ENCODE measurements at regions not wholly inside any gene's neighbourhood (a gene's known extent, or its start where the extent isn't known, plus 50 kb on each side); places are given as distances from the start of the nearest gene placed in this dataset.
A peak's percentile ranks its signal among the peaks of the same experiment; 100 is the strongest.

DNA sequence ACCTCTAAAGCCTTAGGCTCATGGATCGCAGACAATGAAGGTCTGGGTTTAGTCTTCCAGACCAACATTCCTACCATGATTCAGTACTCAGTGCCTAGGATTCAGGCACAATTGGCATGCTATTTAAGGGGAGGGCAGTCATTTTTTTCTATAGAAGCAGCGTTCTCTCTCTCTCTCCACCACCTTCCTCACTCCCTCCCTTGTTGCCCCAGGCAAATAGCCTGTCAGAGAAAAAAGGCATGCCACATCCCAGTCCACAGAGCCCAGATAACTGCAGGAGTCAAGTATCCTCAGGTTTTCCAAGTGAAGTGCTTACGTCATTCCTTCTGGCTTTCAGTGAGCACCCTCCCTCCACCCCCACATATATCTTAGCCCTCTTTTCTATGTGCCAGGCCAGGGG, 533.0 kb downstream of the BCOR start:
- Mint-ChIP-seq H3K36me3 (ENCODE audit: low read depth) (peaks cover 5% of the 10 kb centered on the region), H3K27me3 (ENCODE audit: low read depth, poor library complexity) (peaks cover 24% of the 10 kb centered on the region), H3K9me3 (peaks cover 52% of the 10 kb centered on the region), H3K27ac (no peak overlapping the region), H3K4me3 (no peak overlapping the region), H3K4me1 (no peaks in the 10 kb centered on the region)
- no peak for DNase-seq
- TF ChIP-seq CTCF (IDR thresholded peaks at IDR 0.05): no peak

- TF ChIP-seq CTCF (IDR thresholded peaks at IDR 0.05): no peak
- H3K27ac Mint-ChIP-seq: no peak overlapping the region
- no peaks in the 10 kb centered on the region for H3K36me3 Mint-ChIP-seq (ENCODE audit: low read depth)
- no peak for DNase-seq
- H3K9me3 Mint-ChIP-seq: peaks cover 12% of the 10 kb centered on the region
- H3K4me1 Mint-ChIP-seq: peaks cover 27% of the 10 kb centered on the region
- H3K4me3 Mint-ChIP-seq: no peak overlapping the region
- H3K27me3 Mint-ChIP-seq (ENCODE audit: low read depth, poor library complexity): peaks cover 18% of the 10 kb centered on the region
Measured at GRCh38 chrX:39574178-39574577, 523.6 kb downstream of the BCOR start.

DNA sequence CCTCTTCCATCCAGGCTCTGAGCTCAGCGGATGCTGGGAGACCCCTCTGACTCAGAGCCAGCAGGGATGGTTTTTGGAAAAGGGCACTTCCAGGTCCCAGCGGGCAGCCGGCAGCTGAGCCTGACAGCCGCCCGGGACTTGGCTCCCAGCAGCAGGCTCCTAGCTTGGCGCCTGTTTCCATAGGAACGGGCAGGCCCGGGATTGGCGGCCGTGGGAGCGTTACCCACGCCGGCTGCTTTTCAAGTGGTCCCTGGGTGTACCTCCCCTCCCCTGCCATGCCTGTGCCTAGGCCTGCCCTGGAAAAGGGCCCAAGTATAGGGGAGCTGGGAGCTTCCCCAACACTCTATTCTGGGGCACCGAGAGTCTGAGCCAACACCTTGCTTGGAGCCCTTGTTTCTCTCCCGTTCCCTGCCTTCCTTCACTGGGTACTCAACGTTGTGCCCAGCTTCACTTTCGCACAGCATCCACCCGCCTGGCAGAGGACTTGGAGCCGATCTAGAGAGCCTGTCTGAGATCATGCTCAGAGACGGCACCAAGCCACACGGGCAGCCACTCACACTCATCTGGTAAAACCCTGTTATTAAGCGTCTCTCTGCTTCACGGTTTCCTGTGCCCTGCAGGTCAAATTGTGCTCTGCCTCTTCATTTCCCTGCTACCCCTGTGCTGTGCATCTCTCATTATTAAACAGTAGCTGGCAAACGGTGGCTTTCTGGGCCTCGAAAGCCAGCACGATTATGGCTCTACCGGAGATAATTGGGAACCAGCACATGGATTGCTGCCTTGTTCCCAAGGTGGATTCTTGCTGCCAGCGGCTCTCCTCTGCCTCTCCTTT, 521.5 kb downstream of the BCOR start:
- Mint-ChIP-seq H3K4me3 (no peak overlapping the region), H3K27ac (no peak overlapping the region), H3K27me3 (ENCODE audit: low read depth, poor library complexity) (peaks cover 20% of the 10 kb centered on the region), H3K36me3 (ENCODE audit: low read depth) (no peaks in the 10 kb centered on the region), H3K9me3 (peaks cover 4% of the 10 kb centered on the region), H3K4me1 (peaks cover 27% of the 10 kb centered on the region)
- DNase-seq: peak; percentile 18
- no peak for TF ChIP-seq CTCF (IDR thresholded peaks at IDR 0.05)

- H3K9me3 Mint-ChIP-seq: peaks cover 5% of the 10 kb centered on the region
- DNase-seq: no peak
- H3K27ac Mint-ChIP-seq: no peak overlapping the region
- H3K36me3 Mint-ChIP-seq (ENCODE audit: low read depth): no peaks in the 10 kb centered on the region
- no peak for TF ChIP-seq CTCF (IDR thresholded peaks at IDR 0.05)
- H3K4me3 Mint-ChIP-seq: no peak overlapping the region
- peaks cover 27% of the 10 kb centered on the region for H3K4me1 Mint-ChIP-seq
- H3K27me3 Mint-ChIP-seq (ENCODE audit: low read depth, poor library complexity): peaks cover 21% of the 10 kb centered on the region
Measured at GRCh38 chrX:39577206-39577984, 520.4 kb downstream of the BCOR start.

GRCh38 chrX:39577985-39578869, 519.5 kb downstream of the BCOR start:
- peaks cover 27% of the 10 kb centered on the region for H3K4me1 Mint-ChIP-seq
- H3K36me3 Mint-ChIP-seq (ENCODE audit: low read depth): no peaks in the 10 kb centered on the region
- H3K27ac Mint-ChIP-seq: no peak overlapping the region
- H3K27me3 Mint-ChIP-seq (ENCODE audit: low read depth, poor library complexity): peaks cover 24% of the 10 kb centered on the region
- H3K4me3 Mint-ChIP-seq: no peak overlapping the region
- no peak for DNase-seq
- TF ChIP-seq CTCF (IDR thresholded peaks at IDR 0.05): no peak
- H3K9me3 Mint-ChIP-seq: peaks cover 10% of the 10 kb centered on the region

All from nephron progenitor cell (in vitro differentiated cells).